ENCODE measurements at regions not wholly inside any gene's neighbourhood (a gene's known extent, or its start where the extent isn't known, plus 50 kb on each side); places are given as distances from the start of the nearest gene placed in this dataset.

- peaks cover 14 to 34% (median 21%) of the 10 kb centered on the region in 7 donors for H3K9me3 Mint-ChIP-seq
These were observed 1324.0 kb upstream of the USP15 start for GRCh38 chr12:60935981-60936761.

GRCh38 chr12:60947533-60947932, 1312.7 kb upstream of the USP15 start:
- Mint-ChIP-seq H3K27me3 (ENCODE audit: low read depth in 3 of 3) (peaks cover 0 to 1% (median 0%) of the 10 kb centered on the region in 3 donors), H3K4me3 (no peak overlapping the region), H3K4me1 (no peaks in the 10 kb centered on the region), H3K27ac (no peak overlapping the region), H3K9me3 (peaks cover 5 to 15% (median 11%) of the 10 kb centered on the region in 7 donors), H3K36me3 (no peaks in the 10 kb centered on the region)
- no peak overlapping the region for H3K27ac ChIP-seq (ENCODE audit: low read depth in 1 of 2, low read length in 2 of 2)
- H3K4me2 ChIP-seq (replicated peaks; ENCODE audit: extremely low read depth, low read length, poor library complexity, severe bottlenecking) = no peak overlapping the region
- no CpG with 5 or more reads among the region's 2 CpGs for WGBS (ENCODE audit: insufficient coverage)
- no peaks in the 10 kb centered on the region for H4K20me1 ChIP-seq (ENCODE audit: insufficient read depth, low read length)
- intact Hi-C loops (cut with micrococcal nuclease) = no loop called here
- no peak overlapping the region for H2AFZ ChIP-seq (ENCODE audit: insufficient read depth, low read depth, low read length, poor library complexity, severe bottlenecking)
- peaks cover 0 to 4% of the 10 kb centered on the region in 2 donors for H3K9me3 ChIP-seq (replicated peaks in 1 of 2; ENCODE audit: control insufficient read depth in 1 of 2, insufficient read depth in 1 of 2, low read length in 2 of 2)
- no peaks in the 10 kb centered on the region for H3K27me3 ChIP-seq (ENCODE audit: control insufficient read depth in 2 of 2, insufficient read depth in 2 of 2, low read length in 2 of 2)
- H3K36me3 ChIP-seq (replicated peaks in 1 of 2; ENCODE audit: control insufficient read depth in 1 of 2, insufficient read depth in 2 of 2, low read length in 2 of 2) = no peaks in the 10 kb centered on the region
- H3K4me1 ChIP-seq (ENCODE audit: control insufficient read depth in 1 of 2, insufficient read depth in 2 of 2, low read length in 2 of 2) = no peaks in the 10 kb centered on the region
- DNase-seq = no peak
- TF ChIP-seq, protein P1, sequence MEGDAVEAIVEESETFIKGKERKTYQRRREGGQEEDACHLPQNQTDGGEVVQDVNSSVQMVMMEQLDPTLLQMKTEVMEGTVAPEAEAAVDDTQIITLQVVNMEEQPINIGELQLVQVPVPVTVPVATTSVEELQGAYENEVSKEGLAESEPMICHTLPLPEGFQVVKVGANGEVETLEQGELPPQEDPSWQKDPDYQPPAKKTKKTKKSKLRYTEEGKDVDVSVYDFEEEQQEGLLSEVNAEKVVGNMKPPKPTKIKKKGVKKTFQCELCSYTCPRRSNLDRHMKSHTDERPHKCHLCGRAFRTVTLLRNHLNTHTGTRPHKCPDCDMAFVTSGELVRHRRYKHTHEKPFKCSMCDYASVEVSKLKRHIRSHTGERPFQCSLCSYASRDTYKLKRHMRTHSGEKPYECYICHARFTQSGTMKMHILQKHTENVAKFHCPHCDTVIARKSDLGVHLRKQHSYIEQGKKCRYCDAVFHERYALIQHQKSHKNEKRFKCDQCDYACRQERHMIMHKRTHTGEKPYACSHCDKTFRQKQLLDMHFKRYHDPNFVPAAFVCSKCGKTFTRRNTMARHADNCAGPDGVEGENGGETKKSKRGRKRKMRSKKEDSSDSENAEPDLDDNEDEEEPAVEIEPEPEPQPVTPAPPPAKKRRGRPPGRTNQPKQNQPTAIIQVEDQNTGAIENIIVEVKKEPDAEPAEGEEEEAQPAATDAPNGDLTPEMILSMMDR (IDR thresholded peaks at IDR 0.05) = no peak
- no peak overlapping the region for H3K4me3 ChIP-seq (replicated peaks in 1 of 3; ENCODE audit: low read depth in 2 of 3, low read length in 3 of 3)
- H3K79me2 ChIP-seq (ENCODE audit: insufficient read depth, low read length) = no peaks in the 10 kb centered on the region
- H3K9ac ChIP-seq (ENCODE audit: insufficient read depth, low read length, poor library complexity, severe bottlenecking) = no peak overlapping the region

More at GRCh38 chr12:60935981-60936761, 1324.0 kb upstream of the USP15 start:
- no peaks in the 10 kb centered on the region for H3K36me3 ChIP-seq (replicated peaks in 1 of 2; ENCODE audit: control insufficient read depth in 1 of 2, insufficient read depth in 2 of 2, low read length in 2 of 2)
- peaks cover 19 to 25% of the 10 kb centered on the region in 2 donors for H3K9me3 ChIP-seq (replicated peaks in 1 of 2; ENCODE audit: control insufficient read depth in 1 of 2, insufficient read depth in 1 of 2, low read length in 2 of 2)
- no peak overlapping the region for H3K4me3 ChIP-seq (replicated peaks in 1 of 3; ENCODE audit: low read depth in 2 of 3, low read length in 3 of 3)
- no peak overlapping the region for H2AFZ ChIP-seq (ENCODE audit: insufficient read depth, low read depth, low read length, poor library complexity, severe bottlenecking)
- TF ChIP-seq, protein P1 (IDR thresholded peaks at IDR 0.05) = no peak
- no peak overlapping the region for H3K4me3 Mint-ChIP-seq
- DNase-seq = no peak
- no peak overlapping the region for H3K27ac Mint-ChIP-seq
- H3K27ac ChIP-seq (ENCODE audit: low read depth in 1 of 2, low read length in 2 of 2) = no peak overlapping the region
- H4K20me1 ChIP-seq (ENCODE audit: insufficient read depth, low read length) = no peaks in the 10 kb centered on the region
- H3K27me3 ChIP-seq (ENCODE audit: control insufficient read depth in 2 of 2, insufficient read depth in 2 of 2, low read length in 2 of 2) = no peaks in the 10 kb centered on the region
- H3K27me3 Mint-ChIP-seq (ENCODE audit: low read depth in 3 of 3) = no peaks in the 10 kb centered on the region
- no peaks in the 10 kb centered on the region for H3K79me2 ChIP-seq (ENCODE audit: insufficient read depth, low read length)
- H3K4me1 ChIP-seq (ENCODE audit: control insufficient read depth in 1 of 2, insufficient read depth in 2 of 2, low read length in 2 of 2) = no peaks in the 10 kb centered on the region
- no peaks in the 10 kb centered on the region for H3K4me1 Mint-ChIP-seq
- intact Hi-C loops (cut with micrococcal nuclease) = no loop called here
- no peak overlapping the region for H3K4me2 ChIP-seq (replicated peaks; ENCODE audit: extremely low read depth, low read length, poor library complexity, severe bottlenecking)
- no peaks in the 10 kb centered on the region for H3K36me3 Mint-ChIP-seq
- no peak overlapping the region for H3K9ac ChIP-seq (ENCODE audit: insufficient read depth, low read length, poor library complexity, severe bottlenecking)
- WGBS (ENCODE audit: insufficient coverage) = 89% methylated on average over 8 of the region's 8 CpGs

Measured in CD14-positive monocyte (primary cell).